HG02610 (cell line): ENCODE measurements at regions not wholly inside any gene's neighbourhood (a gene's known extent, or its start where the extent isn't known, plus 50 kb on each side); places are given as distances from the start of the nearest gene placed in this dataset.

Source experiments
- ATAC-seq: cut with Tn5 transposase; IDR thresholded peaks from one replicate; pipeline ENCODE4 v1.9.1; 2021; ENCODE audit warnings: mild to moderate bottlenecking, moderate library complexity; ENCODE audit not compliant: unreplicated experiment

GRCh38 chr14:101128478-101129321, 225.2 kb upstream of the RTL1 start:
- ATAC-seq = no peak

GRCh38 chr14:101129521-101130167, 226.1 kb upstream of the RTL1 start:
- no peak for ATAC-seq

DNA sequence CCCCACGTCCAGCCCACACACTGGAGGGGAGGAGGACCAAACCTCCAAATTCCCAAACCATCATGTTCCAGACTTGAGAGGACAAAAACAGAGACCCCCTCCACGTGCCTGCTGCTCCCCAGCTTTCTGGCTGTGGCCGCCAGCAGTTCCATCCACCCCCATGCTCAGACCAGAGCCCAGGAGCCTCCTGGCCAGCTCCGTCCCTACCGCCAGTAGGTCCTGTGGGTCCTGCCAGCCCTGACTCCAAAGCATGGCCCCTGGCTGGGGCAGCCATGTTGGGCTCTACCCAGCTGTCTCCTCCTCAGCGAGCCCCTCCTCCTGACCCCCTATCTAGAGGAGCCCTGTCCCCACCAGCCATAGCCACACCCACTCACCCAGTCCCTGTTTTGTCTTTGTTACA, 227.3 kb upstream of the RTL1 start:
- ATAC-seq = no peak

DNA sequence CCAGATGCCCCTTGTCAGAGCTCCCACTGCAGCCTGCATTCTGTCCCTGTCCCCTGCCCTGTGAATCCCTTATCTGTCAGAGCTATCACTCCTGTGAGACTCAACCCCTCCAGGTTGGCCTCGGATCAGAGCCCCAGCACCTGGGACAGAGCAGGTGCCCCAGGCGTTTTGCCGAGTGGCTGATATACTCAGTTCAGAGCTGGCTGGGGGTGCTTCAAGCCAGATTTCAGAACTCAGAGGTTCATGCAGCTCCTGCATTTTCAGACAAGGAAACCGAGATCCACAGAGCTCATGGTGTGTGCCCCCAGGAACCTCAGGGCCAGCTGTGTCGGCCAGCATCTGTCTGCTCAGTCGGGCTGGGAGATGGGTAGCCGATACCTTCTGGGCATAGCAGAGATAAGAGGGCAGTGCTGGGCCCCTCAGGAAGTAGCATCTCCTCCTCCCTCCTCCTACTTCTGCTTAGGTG, 228.0 kb upstream of the RTL1 start:
- ATAC-seq = no peak

- ATAC-seq = no peak
Observed at GRCh38 chr14:101132051-101132571, 228.6 kb upstream of the RTL1 start.

DNA sequence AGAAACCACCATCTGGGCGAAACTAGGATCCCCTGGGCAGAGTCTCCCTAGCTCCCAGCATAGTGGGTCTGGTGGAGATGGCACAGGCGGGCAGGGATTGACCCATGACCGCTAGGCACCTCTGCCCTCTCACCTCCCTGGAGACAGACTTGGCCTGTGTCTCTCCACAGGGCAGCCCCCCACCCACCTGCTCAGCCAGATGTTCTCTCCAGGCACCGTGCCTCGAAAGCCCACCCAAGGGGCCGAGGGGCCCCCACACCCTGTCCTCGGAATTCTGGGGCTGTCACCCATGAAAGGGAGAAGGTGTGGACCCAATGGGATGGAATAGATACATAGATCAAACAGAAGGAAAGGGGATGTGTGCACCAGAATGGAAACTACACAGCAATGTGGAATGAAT, 229.1 kb upstream of the RTL1 start:
- no peak for ATAC-seq

GRCh38 chr14:101133068-101133467, 229.5 kb upstream of the RTL1 start:
- no peak for ATAC-seq

DNA sequence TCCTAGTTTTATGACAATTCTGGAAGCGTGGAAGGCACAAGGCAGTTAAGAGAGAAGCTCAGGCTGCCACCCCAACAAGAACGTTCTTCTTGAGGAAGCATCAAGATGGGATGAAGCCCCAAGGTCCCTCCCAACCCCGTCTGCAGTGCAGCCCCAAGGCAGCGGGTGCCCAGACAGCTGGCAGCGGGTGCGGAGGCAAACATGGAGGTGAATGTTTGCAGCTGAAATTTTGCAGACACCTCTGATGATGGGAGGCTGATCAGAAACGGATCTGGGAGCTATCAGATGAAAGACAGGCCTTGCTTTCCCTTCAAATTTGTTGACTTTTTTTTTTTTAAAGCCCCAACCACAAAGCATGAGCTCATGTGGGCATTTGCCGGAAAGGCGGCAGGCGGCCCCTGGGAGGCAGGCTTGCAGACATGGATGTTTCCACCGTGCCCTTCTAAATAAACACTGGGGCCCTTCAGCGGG, 230.7 kb upstream of the RTL1 start:
- no peak for ATAC-seq

DNA sequence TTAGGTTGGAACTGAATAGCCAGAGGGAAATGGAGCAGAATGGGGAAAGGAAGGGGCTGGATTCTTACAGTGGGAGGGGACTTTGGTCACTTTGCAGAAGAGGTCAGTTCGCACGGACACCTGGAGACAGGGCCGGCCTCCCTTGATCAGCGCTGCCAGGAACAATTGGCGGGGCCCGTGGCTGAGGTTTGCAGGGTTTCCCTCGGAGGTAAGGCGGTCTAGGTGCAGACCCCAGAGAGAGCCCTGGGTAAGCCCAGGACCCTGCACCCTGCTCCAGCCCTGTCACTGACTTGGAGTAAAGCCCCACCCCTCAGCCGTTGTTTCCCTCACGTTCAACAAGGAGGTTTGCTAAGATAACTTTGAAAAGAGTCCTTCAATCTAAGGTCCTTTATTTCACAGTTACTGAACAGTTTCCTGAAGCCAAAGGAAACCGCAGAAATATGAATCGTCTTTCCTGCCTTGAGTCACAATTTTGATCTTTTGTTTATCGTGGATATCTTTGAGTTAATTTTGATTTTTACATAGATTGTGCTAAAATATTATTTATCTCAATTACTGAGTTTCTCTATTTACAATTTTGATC, 231.4 kb upstream of the RTL1 start:
- no peak for ATAC-seq

- no peak for ATAC-seq
Observed at GRCh38 chr14:101135796-101136742, 232.5 kb upstream of the RTL1 start.

GRCh38 chr14:101137234-101137633, 233.7 kb upstream of the RTL1 start:
- no peak for ATAC-seq

DNA sequence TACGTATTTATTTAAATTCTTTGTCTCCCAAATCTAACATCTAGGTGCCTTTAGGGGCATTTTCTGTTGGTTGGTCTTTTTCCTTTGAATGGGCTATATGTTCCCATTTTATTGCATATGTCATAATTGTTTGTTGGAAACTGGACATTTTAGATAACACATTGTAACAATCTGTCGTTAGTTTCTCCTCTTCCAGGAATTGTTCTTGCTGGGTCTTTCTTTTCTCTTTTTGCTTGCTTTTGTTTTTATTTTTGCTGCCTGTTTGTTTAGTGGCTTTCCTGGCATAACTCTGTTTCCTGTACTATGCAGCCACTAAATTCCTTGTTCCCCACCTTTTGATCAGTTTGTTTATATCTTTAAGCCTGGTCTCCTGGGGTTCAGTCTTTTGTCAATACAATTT, 244.3 kb upstream of the RTL1 start:
- ATAC-seq = no peak

DNA sequence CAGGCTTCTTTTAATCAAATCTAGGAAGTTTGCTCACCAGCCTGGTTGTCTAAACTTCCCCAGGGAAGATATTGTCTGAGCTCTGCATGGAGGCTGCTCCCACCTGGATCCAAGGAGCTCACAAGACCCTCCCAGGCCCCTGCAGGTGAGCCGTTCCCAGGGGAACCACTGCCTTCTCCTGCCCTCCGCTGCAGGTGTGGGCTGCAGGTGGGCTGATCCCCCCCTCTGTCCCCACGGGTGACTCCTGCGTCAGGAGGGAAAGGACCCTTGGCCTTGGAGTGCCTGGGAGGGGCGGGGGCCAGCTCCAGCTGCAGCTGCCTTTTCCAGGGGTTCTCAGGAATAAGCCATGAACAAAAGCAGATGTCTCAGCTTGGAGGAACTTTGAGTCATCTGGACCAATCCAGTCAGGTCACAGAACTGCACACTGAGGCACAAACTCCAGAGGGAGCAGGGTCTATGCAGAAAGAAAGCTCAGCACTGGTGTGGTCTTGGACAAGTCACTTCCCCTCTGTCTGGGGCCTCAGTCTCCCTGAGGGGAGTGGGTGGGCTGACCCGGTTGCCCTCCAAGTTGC, 246.6 kb upstream of the RTL1 start:
- ATAC-seq = no peak

GRCh38 chr14:101151226-101151926, 247.9 kb upstream of the RTL1 start:
- no peak for ATAC-seq

- no peak for ATAC-seq
Observed at GRCh38 chr14:101151927-101152305, 248.4 kb upstream of the RTL1 start.

DNA sequence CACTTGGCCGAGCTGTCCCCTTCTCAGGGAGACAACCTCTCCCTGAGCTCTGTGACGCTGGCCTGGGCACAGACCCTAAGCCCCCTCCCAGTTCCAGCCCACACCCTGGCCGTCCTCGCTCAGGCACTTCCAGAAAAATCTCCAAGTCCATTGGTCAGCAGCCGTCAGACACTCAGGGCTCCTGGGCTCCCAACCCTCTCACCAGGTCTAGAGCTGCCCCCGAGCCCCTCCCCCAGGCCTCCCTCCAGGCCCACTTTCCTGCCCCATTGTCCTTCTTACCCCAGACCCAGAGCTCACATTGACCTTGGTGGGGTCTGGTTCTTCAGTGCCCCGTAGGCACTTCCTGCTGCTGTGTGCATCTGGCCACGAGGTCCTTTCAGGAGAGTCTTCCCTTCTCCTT, 249.3 kb upstream of the RTL1 start:
- no peak for ATAC-seq

- no peak for ATAC-seq
Observed at GRCh38 chr14:101153691-101154090, 250.2 kb upstream of the RTL1 start.

DNA sequence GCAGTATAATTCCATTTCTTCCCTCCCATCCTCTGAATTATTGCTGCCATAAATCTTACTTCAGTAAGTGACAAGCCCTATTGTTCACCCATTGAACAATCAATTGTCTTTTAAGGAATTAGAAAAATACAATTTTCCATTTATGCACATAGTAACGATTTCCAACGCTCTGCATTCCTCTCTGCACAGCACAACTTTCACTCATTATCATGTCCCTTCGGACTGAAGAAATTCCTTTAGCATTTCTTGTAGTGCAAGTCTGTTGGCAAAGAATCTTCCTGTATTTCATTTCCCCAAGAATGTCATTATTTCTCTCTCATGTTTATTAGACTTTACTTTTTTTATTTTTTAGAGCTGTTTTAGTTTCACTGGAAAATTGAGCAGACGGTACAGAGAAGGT, 252.1 kb upstream of the RTL1 start:
- ATAC-seq = no peak

DNA sequence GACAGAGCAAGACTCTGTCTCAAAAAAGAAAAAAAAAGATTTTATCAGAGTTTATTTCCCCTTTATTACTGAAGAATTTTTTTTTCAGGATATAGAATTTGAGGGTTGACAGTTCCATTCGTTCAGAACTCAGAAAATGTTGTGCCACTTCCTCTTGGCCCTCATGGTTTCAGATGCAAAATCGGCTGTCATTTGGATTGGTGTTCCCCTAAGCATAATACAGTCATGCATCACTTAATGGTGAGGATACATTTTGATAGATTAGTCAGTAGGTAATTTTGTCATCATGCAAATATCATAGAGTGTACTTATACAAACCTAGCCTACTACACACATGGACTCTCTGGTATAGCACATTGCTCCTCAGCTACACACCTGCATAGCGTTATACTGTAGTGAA, 263.9 kb upstream of the RTL1 start:
- no peak for ATAC-seq

DNA sequence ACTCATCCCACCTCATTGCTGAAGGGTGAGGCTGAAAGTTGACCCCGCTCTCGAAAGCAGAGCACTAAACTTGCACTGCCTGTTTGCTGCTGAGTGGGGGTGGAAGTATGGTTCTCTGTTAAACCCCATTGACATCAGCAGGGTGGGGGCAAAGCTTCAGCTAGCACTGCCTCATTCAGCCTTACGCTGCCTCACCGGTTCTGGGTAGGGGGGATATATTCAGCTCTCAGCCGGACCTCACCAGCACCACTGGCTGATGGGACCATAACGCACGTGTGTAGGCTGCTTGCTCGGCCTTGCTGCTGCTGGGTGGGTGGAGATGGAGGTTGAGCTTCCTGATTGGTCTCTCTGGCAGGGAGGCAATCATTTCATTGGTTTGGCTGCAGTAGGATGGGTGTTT, 265.7 kb upstream of the RTL1 start:
- ATAC-seq = no peak
